Heart right ventricle (tissue), 16 donors: ENCODE measurements at regions not wholly inside any gene's neighbourhood (a gene's known extent, or its start where the extent isn't known, plus 50 kb on each side); places are given as distances from the start of the nearest gene placed in this dataset.
"Not testable (repeated sequence)": the region's sequence is repeated elsewhere in the genome, so short reads cannot be mapped to it uniquely, and the experiment has no call there.

ENCODE experiments used
- ATAC-seq, 8 donors: fragments of 200-7000 bp; cut with Tn5 transposase; one replicate each; pipeline ENCODE4 v1.9.1; 2020; ENCODE audit warnings: mild to moderate bottlenecking in 8 of 8, moderate library complexity in 8 of 8, moderate number of reproducible peaks in 1 of 8
- DNase-seq, 2 donors: peaks; one replicate each; pipeline ENCODE4 v3.0.0-alpha.2; 2020
- H3K27ac ChIP-seq, 10 donors: fragments of 200-600 bp; sonication (generic) in 2 of 10; one replicate each; pipeline versions ENCODE4 v1.5.0 to v1.8.0; 2020 to 2022; ENCODE audit warnings: mild to moderate bottlenecking in 3 of 10
- H3K27me3 ChIP-seq, 7 donors: fragments of 200-600 bp; one replicate each; pipeline ENCODE4 v1.8.0; 2021 to 2022; ENCODE audit warnings: mild to moderate bottlenecking in 2 of 7
- H3K36me3 ChIP-seq, 9 donors: fragments of 200-600 bp; sonication (generic) in 1 of 9; one replicate each; pipeline versions ENCODE4 v1.5.0 to v1.8.0; 2020 to 2022; ENCODE audit warnings: mild to moderate bottlenecking in 2 of 9
- H3K4me1 ChIP-seq, 9 donors: fragments of 200-600 bp; sonication (generic) in 1 of 9; one replicate each; pipeline versions ENCODE4 v1.5.0 to v1.8.0; 2020 to 2022; ENCODE audit warnings: mild to moderate bottlenecking in 4 of 9
- H3K4me3 ChIP-seq, 10 donors: fragments of 200-600 bp; sonication (generic) in 2 of 10; one replicate each; pipeline versions ENCODE4 v1.5.0 to v1.8.0; 2020 to 2022; ENCODE audit warnings: mild to moderate bottlenecking in 7 of 10, moderate library complexity in 2 of 10
- H3K9me3 ChIP-seq, 11 donors: fragments of 200-600 bp in 10 of 11; sonication (generic) in 2 of 11; one replicate each; pipeline versions ENCODE4 v1.5.0 to v1.8.0; 2013 to 2022; ENCODE audit warnings: mild to moderate bottlenecking in 2 of 11, control low read depth in 1 of 11, moderate library complexity in 1 of 11
- CTCF ChIP-seq, 9 donors: fragments of 200-600 bp; sonication (generic) in 2 of 9; IDR thresholded peaks; one replicate each; pipeline versions ENCODE4 v1.5.0 to v1.8.0; 2021 to 2022; ENCODE audit warnings: antibody characterized with exemption in 9 of 9, mild to moderate bottlenecking in 5 of 9, moderate library complexity in 1 of 9
- WGBS, 2 donors: extraction: QIAGEN DNeasy Blood & Tissue Kit; methylation state at CpG; one replicate each; pipeline ENCODE4 v1.1.7; 2013; ENCODE audit warnings: inconsistent platforms in 1 of 2; 5-methylcytosine and 5-hydroxymethylcytosine counted together
- intact Hi-C, 10 donors: fragments of 100-400 bp; cut with DNase I; formaldehyde crosslinking; loops; one replicate each; pipeline versions ENCODE4 v1.11.1 to v1.14.2; 2022
- donor health status: Arrhythmogenic right ventricular cardiomyopathy.
- donor health status: ischemic (EF 13 %, LVEDD 7.1; RV severe dilation, severe dysfunction).
- donor health status: healthy with polysubstance abuse.
- donor health status: DM: no; HTN: yes; CAD: no.
- donor health status: DM: no; HTN: no; CAD: no.
- donor health status: ischemic (EF 25% LVEDD 6.9; RV normal size, moderate dysfunction).
- donor health status: ischemic (EF 25% LVEDD 5.7; RV mildly dilated, moderate dysfunction).
- donor health status: healthy.
- donor health status: DM: yes; HTN: yes; CAD: no.
- donor health status: Ischemic cardiomyopathy.
- donor health status: ischemic (EF 35%, LVEDD 5.7; RV mildly dilated, moderate dysfunction).
- donor health status: nonischemic (EF 11% LVEDD 7.7; RV severe dilation, severe dysfunction).
- donor health status: DM: yes; HTN: yes; CAD: no.
- donor health status: PGD.
- donor health status: ischemic (EF 29% LVEDD 5.4; RV normal size, mild dysfunction).
- donor health status: nonischemic (EF 23%, LVEDD 6.1; RV moderate dilation, normal function).

- intact Hi-C loops = loop anchor here in 7 of 10 donors (5.0 to 10.0 kb wide), 7 partner anchors 125 to 435 kb away; partner anchors contain the start of gene GSG1L (in 1 of the 7)
- no peak for TF ChIP-seq CTCF (IDR thresholded peaks at IDR 0.05)
- H3K27ac ChIP-seq = no peak overlapping the region
- no peaks in the 10 kb centered on the region for H3K27me3 ChIP-seq
- DNase-seq = no peak
- peak in 2 of 8 donors; percentile 7 to 16 for ATAC-seq
- peaks cover 0 to 24% (median 0%) of the 10 kb centered on the region in 9 donors for H3K36me3 ChIP-seq
- no peaks in the 10 kb centered on the region for H3K9me3 ChIP-seq
- H3K4me3 ChIP-seq = no peak overlapping the region
- H3K4me1 ChIP-seq = no peaks in the 10 kb centered on the region
- 85 to 88% methylated on average over 6 of the region's 6 CpGs for WGBS, 2 donors
Measured at GRCh38 chr16:27640277-27640600, 90.3 kb downstream of the KATNIP start.

GRCh38 chr16:27641260-27641659, 91.3 kb downstream of the KATNIP start:
- WGBS, 2 donors = 94 to 95% methylated on average over 9 of the region's 9 CpGs
- no peak for DNase-seq
- ATAC-seq = no peak
- Histone ChIP-seq H3K27ac (no peak overlapping the region), H3K27me3 (no peaks in the 10 kb centered on the region), H3K4me3 (no peak overlapping the region), H3K4me1 (no peaks in the 10 kb centered on the region), H3K36me3 (peaks cover 0 to 24% (median 0%) of the 10 kb centered on the region in 9 donors), H3K9me3 (no peaks in the 10 kb centered on the region)
- intact Hi-C loops = loop anchor here in 7 of 10 donors (5.0 to 10.0 kb wide), 7 partner anchors 124 to 434 kb away; partner anchors contain the start of gene GSG1L (in 1 of the 7)
- no peak for TF ChIP-seq CTCF (IDR thresholded peaks at IDR 0.05)

- WGBS, 2 donors = 97% methylated on average over 10 of the region's 10 CpGs
- ATAC-seq, H3K4me1 ChIP-seq, H3K27ac ChIP-seq, H3K4me3 ChIP-seq, H3K9me3 ChIP-seq, H3K27me3 ChIP-seq, DNase-seq: not testable (repeated sequence)
- intact Hi-C loops = loop anchor here in 7 of 10 donors (5.0 to 10.0 kb wide), 7 partner anchors 123 to 433 kb away; partner anchors contain the start of gene GSG1L (in 1 of the 7)
- peaks cover 0 to 22% (median 0%) of the 10 kb centered on the region in 9 donors for H3K36me3 ChIP-seq
Measured at GRCh38 chr16:27641734-27642415, 91.9 kb downstream of the KATNIP start.

- Histone ChIP-seq H3K4me3 (no peak overlapping the region), H3K27me3 (no peaks in the 10 kb centered on the region), H3K4me1 (peaks cover 0 to 3% (median 0%) of the 10 kb centered on the region in 9 donors), H3K27ac (no peak overlapping the region), H3K36me3 (peaks cover 0 to 17% (median 0%) of the 10 kb centered on the region in 9 donors), H3K9me3 (no peaks in the 10 kb centered on the region)
- WGBS, 2 donors = 82 to 89% methylated on average over 4 of the region's 4 CpGs
- intact Hi-C loops = loop anchor here in 7 of 10 donors (5.0 to 10.0 kb wide), 7 partner anchors 122 to 432 kb away; partner anchors contain the start of gene GSG1L (in 1 of the 7)
- no peak for ATAC-seq
- DNase-seq = no peak
- TF ChIP-seq CTCF (IDR thresholded peaks at IDR 0.05) = peak in 5 of 9 donors; percentile 6 to 25 (median 22)
Measured at GRCh38 chr16:27642756-27643155, 92.8 kb downstream of the KATNIP start.

GRCh38 chr16:27644165-27644564, 94.2 kb downstream of the KATNIP start:
- H3K4me1 ChIP-seq = peaks cover 0 to 3% (median 0%) of the 10 kb centered on the region in 9 donors
- H3K36me3 ChIP-seq = peaks cover 0 to 18% (median 0%) of the 10 kb centered on the region in 9 donors
- H3K27me3 ChIP-seq = no peaks in the 10 kb centered on the region
- no peak for DNase-seq
- intact Hi-C loops = loop anchor here in 7 of 10 donors (5.0 to 10.0 kb wide), 7 partner anchors 121 to 431 kb away; partner anchors contain the start of gene GSG1L (in 1 of the 7)
- no peak overlapping the region for H3K4me3 ChIP-seq
- 76 to 85% methylated on average over 8 of the region's 8 CpGs for WGBS, 2 donors
- no peak for ATAC-seq
- H3K9me3 ChIP-seq = no peaks in the 10 kb centered on the region
- TF ChIP-seq CTCF (IDR thresholded peaks at IDR 0.05) = no peak
- H3K27ac ChIP-seq = no peak overlapping the region
